A204.1 (cell line): ENCODE measurements at regions not wholly inside any gene's neighbourhood (a gene's known extent, or its start where the extent isn't known, plus 50 kb on each side); places are given as distances from the start of the nearest gene placed in this dataset.

ENCODE experiments used
- FAIRE-seq: peaks from 2 replicates; lab custom pipeline; 2012; peaks lifted over from hg19 to GRCh38; lab: Jason Lieb, UNC

DNA sequence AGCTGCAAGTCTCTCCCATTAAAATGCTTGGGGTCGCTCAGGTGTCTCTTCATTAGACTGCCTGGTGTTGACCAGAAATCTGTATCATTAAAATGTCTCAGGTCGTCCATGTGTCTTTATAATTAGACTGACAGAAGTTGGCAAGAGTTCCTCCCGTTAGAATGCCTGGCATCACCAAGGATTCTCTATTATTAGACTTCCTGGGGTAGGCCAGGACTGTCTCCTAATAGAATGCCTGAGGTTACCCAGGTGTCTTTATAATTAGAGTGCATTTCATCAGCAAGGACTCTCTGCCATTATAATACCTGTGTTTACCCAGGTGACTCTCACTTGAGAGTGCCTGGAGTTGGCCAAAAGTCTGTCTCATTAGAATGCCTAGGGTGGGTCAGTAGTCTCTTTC lies 1537.2 kb downstream of the UQCRFS1 start:
- FAIRE-seq = no peak

DNA sequence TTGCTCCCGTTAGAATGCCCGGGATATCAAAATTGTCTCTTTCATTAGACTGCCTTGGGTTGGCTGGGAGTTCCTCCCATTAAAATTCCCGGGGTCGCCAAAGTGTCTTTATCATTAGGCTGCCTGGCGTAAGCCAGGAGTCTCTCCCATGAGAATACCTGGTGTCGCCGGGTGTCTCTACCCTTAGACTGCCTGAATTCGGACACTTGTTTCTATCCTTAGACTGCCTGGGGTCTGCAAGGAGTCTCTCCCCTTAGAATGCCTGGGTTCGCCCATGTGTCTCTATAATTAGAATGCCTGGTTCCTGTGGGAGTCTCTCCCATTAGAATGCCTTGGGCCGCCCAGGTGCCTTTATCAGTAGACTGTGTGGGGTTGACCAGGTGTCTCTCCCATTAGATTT lies 1538.2 kb downstream of the UQCRFS1 start:
- no peak for FAIRE-seq

DNA sequence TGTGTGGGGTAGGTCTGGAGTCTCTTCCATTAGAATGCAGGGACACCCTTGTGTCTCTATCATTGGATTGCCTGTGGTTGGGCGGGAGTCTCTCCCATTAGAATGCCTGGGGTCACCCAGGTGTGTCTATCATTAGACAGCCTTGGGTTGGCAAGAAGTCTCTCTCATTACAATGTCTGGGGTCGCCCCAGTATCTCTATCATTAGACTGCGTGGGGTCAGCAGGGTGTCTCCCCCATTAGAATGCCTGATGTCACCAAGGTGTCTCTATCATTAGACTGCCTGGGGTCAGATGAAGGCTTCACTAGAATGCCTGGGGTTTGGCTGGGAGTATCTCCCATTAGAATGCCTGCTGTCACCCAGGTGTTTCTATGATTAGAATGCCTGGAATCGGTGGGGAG lies 1539.0 kb downstream of the UQCRFS1 start:
- no peak for FAIRE-seq

DNA sequence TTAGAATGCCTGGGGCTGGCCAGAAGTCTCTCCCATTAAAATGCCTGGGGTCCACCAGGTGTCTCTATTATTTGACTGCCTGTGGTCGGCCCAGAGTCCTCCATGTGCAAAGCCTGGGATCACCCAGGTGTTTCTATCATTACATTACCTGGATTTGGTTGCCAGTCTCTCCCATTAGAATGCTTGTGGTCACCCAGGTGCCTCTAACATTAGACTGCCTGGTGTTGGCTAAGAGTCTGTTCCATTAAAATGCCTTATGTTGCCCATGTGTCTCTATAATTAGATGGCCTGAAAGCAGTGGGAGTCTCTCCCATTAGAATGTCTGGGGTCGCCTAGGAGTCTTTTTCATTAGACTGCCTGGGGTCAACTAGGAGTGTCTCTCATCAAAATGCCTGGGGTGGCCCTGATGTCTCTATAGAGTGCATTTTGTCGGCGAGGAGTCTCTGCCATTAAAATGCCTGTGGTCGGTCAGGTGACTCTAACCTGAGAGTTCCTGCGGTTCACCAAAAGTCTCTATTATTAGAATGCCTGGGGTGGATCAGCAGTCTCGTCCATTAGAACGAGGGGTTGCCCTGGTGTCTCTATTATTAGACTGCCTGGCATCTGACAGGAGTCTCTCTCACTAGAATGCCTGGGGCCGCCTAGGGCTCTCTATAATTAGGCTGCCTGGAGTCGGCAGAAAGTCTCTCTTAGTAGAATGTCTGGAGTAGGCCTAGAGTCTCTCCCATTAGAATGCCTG lies 1540.5 kb downstream of the UQCRFS1 start:
- FAIRE-seq = no peak

DNA sequence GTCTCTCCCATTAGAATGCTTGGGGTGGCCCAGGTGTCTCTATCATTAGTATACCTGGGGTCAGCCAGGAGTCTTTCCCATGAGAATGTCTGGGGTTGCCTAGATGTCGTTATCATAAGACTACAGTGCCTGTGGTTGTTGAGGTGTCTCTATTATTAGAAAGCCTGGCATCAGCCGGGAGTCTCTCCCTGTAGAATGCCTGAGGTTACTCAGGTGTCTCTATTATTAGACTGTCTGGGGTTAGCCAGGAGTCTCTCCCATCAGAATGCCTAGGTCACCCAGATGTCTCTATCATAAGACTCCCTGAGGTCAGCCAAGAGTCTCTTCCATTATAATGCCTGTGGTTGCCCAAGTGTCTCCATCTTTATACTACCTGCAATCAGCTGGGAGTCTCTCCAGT lies 1541.1 kb downstream of the UQCRFS1 start:
- FAIRE-seq = no peak

DNA sequence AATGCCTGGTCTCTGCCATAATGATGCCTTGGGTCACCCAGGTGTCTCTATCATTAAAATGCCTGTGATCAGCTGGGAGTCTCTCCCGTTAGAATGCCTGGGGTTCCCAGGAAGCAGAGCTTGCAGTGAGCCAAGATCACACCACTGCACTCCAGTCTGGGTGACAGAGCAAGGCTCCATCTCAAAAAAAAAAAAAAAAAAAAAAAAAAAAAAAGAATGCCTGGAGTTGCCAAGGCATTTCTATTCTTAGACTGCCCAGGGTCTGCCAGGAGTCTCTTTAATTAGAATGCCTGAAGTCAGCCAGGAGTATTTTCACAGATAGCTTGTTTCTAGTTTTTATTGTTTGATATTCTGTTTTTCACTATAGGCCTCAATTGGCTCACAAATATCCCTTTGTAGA lies 1552.5 kb downstream of the UQCRFS1 start:
- FAIRE-seq = no peak

DNA sequence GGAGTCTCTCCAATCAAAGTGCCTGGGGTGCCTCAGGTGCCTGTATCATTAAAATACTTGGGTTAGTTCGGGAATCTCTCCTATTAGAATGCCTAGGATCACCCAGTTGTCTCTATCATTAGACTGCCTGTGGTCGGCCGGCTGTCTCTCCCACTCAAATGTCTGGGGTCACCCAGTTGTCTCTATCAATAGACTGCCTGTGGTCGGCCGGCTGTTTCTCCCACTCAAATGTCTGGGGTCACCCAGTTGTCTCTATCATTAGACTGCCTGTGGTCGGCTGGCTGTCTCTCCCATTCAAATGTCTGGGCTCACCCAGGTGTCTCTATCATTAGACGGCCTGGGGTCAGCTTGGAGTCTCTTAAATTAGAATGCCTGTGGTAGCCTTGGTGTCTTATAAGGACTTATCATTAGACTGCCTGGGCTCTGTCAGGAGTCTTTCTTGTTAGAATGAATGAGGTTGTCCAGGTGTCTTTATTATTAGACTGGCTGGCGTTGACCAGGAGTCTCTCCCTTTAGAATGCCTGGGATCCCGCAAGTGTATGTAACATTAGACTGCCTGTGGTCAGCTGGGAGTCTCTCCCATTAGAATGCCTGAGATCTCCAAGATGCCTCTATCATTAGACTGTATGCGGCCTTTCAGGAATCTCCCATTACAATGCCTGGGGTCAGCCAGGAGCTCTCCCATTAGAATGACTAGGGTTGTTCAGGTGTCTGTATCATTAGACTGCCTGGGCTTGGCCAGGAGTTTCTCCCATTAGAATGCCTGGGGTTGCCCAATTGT lies 1555.5 kb downstream of the UQCRFS1 start:
- no peak for FAIRE-seq

DNA sequence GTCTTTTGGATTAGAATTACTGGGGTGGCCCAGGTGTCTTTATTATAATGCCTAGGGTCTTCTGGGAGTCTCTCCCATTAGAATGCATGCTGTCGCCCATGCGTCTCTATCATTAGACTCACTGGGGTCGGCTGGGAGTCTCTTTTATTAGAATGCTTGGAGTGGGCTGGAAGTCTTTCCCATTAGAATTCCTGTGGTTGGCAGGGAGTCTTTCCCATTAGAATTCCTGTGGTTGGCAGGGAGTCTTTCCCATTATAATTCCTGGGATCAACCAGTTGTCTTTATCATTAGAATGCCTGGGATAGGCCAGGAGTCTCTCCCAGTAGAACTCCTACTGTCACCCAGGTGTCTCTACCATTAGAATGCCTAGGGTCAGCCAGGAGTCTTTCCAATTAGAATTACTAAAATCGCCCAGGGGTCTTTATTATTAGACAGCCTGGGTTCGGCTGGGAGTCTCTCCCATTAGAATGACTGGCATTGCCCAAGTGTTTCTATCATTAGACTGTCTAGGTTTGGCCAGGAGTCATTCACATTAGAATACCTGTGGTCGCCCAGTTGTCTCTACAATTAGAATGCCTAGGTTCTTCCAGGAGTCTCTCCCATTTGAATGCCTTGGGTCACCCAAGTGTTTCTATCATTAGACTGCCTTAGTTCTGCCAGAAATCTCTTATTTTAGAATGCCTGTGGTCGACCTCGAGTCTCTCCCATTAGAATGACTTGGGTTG lies 1558.5 kb downstream of the UQCRFS1 start:
- no peak for FAIRE-seq

DNA sequence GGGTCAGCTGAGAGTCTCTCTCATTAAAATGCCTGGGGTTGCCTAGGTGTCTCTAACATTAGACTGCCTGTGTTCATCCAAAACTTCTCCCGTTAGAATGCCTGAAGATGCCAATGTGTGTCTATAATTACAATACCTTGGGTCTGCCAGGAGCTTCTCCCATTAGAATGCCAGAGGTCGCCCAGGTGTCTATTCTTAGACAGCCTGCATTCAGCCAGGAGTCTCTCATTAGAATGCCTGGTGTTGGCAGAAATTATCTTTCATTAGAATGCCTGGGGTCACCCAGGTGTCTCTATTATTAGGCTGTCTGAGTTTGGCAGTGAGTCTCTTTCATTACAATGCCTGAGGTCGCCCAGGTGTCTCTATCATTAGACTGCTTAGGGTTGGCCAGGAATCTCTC lies 1560.2 kb downstream of the UQCRFS1 start:
- no peak for FAIRE-seq

DNA sequence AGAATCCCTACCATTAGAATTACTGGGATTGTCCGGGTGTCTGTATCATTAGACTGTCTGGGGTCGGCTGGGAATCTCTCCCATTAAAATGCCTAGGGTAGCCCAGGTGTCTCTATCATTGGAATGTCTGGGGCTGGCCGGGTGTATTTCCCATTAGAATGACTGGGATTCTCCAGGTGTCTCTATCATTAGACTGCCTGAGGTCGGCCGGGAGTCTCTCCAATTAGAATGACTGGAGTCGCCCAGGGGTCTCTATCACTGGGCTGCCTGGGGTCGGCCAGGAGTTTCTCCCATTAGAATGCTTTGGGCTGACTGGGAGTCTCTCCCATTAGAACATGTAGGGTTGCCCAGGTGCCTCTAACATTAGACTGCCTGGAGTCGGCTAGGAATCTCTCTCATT lies 1560.7 kb downstream of the UQCRFS1 start:
- FAIRE-seq = no peak

DNA sequence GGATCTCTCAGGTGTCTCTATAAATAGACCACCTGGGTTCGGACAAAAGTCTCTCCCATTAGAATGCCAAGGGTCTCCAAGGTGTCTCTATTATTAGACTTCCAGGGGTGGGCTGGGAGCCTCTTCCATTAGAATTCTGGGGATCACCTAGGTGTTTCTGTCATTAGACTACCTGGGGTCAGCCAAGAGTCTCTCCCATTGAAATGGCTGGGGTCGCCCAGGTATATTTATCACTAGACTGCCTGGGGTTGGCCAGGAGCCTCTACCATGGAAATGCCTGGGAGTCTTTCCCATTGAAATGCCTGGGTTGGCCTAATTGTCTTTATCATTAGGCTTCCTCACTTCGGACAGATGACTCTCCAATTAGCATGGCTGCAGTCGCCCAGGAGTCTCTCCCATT lies 1565.5 kb downstream of the UQCRFS1 start:
- FAIRE-seq = no peak

DNA sequence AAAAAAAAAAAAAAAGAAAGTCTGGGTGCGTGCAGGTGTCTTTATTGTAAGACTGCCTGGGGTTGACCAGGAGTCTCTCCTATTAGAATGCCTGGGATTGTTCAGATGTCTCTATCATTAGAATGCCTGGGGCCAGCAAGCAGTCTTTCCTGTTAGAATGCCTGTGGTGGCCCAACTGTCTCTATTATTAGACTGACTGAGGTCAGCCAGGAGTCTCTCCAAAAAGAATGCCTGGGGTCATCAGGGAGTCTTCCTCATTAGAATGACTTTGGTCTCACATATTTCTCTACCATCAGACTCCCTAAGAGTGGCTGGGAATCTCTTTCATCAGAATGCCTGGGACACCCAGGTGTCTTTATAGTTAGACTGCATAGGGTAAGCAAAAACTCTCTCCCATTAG lies 1577.5 kb downstream of the UQCRFS1 start:
- FAIRE-seq = no peak

DNA sequence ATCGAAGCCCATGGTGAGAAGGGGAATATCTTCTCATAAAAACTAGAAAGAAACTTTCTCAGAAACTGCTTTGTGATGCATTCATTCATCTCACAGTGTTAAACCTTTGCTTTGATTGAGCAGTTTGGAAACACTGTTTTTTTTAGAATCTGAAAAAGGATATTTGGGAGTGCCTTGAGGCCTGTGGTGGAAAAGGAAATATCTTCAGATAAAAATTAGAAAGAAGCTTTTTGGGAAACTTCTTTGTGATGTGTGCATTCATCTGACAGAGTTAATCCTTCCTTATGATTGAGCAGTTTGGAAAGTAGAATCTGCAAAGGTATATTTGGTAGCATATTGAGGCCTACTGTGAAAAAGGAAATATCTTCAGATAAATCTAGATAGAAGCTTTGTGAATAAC lies 1594.9 kb downstream of the UQCRFS1 start:
- FAIRE-seq = no peak

DNA sequence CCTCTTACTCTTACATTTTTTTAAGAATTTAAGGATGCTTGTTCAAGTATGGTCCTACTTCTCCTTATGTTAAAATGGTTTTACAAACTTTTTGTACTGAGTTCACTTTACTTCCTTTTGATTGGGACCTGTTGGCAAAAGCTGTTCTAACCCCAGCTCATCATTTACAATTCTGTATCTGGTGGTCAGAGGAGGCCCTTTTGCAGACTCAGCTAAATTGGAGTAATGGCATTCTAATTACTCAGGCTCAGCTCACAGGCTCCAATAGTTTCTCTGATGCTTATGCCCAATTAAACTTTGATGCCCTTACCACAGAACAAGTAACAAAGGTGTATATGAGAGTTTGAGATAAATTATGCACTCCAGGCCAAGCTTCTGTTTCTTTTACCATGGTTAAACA lies 1632.0 kb downstream of the UQCRFS1 start:
- no peak for FAIRE-seq
